ENCODE measurements at regions not wholly inside any gene's neighbourhood (a gene's known extent, or its start where the extent isn't known, plus 50 kb on each side); places are given as distances from the start of the nearest gene placed in this dataset.
"Not testable (repeated sequence)": the region's sequence is repeated elsewhere in the genome, so short reads cannot be mapped to it uniquely, and the experiment has no call there.

DNA sequence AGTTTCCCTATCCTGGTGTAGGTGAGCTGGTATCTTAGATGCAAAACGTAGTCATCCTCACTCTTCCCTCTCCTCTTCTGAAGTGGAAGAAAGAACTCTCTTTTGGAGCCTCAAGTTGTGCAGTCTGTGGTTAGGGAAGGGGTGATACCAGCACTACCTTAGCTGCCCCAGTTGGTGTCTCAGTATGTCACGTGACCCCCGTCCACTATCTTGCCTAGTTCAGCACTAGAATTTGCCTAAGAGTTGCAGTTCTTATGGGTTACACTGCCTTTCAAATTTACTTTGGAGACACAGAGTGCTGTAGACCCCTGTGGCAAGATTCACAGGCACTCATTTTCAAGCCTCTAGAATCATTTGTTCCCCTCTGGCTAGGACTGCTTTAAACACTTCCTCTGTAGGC is 322.8 kb upstream of the EDA2R start:
- ATAC-seq, result no peak
- intact Hi-C loops (cut with DNase I), result no loop called here
- Histone ChIP-seq H3K36me3 (replicated peaks in 1 of 2; ENCODE audit: insufficient read depth in 1 of 2, low read depth in 2 of 2) (no peaks in the 10 kb centered on the region), H3K27ac (no peak overlapping the region), H3K4me3 (no peak overlapping the region), H3K9me3 (no peaks in the 10 kb centered on the region), H3K27me3 (no peaks in the 10 kb centered on the region), H3K4me1 (no peaks in the 10 kb centered on the region)
- TF ChIP-seq POLR2A (IDR thresholded peaks at IDR 0.05), result no peak
- TF ChIP-seq, protein P1, sequence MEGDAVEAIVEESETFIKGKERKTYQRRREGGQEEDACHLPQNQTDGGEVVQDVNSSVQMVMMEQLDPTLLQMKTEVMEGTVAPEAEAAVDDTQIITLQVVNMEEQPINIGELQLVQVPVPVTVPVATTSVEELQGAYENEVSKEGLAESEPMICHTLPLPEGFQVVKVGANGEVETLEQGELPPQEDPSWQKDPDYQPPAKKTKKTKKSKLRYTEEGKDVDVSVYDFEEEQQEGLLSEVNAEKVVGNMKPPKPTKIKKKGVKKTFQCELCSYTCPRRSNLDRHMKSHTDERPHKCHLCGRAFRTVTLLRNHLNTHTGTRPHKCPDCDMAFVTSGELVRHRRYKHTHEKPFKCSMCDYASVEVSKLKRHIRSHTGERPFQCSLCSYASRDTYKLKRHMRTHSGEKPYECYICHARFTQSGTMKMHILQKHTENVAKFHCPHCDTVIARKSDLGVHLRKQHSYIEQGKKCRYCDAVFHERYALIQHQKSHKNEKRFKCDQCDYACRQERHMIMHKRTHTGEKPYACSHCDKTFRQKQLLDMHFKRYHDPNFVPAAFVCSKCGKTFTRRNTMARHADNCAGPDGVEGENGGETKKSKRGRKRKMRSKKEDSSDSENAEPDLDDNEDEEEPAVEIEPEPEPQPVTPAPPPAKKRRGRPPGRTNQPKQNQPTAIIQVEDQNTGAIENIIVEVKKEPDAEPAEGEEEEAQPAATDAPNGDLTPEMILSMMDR (IDR thresholded peaks at IDR 0.05), result no peak
- 47 to 54% methylated on average over 2 to 3 of the region's 3 CpGs for WGBS, 2 donors
- DNase-seq, result no peak

- H3K27ac ChIP-seq, result no peak overlapping the region
- H3K36me3 ChIP-seq (replicated peaks in 1 of 2; ENCODE audit: insufficient read depth in 1 of 2, low read depth in 2 of 2), result no peaks in the 10 kb centered on the region
- H3K27me3 ChIP-seq, result no peaks in the 10 kb centered on the region
- 71 to 84% methylated on average over 1 of the region's 1 CpG for WGBS, 2 donors
- no peaks in the 10 kb centered on the region for H3K4me1 ChIP-seq
- no peak overlapping the region for H3K4me3 ChIP-seq
- intact Hi-C loops (cut with DNase I), result no loop called here
- DNase-seq (no peak), ATAC-seq (no peak)
- TF ChIP-seq, protein P1 (IDR thresholded peaks at IDR 0.05), result no peak
- TF ChIP-seq POLR2A (IDR thresholded peaks at IDR 0.05), result no peak
- no peaks in the 10 kb centered on the region for H3K9me3 ChIP-seq
These were observed 292.8 kb upstream of the EDA2R start for GRCh38 chrX:66931713-66932112.

DNA sequence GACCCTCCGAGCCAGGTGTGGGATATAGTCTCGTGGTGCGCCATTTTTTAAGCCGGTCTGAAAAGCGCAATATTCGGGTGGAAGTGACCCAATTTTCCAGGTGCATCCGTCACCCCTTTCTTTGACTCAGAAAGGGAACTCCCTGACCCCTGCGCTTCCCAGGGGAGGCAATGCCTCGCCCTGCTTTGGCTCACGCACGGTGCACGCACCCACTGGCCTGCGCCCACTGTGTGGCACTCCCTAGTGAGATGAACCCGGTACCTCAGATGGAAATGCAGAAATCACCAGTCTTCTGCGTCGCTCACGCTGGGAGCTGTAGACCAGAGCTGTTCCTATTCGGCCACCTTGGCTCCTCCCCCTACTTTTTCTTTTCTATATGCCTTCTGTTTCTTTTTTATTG is 291.6 kb upstream of the EDA2R start:
- H3K4me1 ChIP-seq; intact Hi-C loops (cut with DNase I); H3K27me3 ChIP-seq; DNase-seq; H3K27ac ChIP-seq; ATAC-seq; H3K4me3 ChIP-seq; H3K9me3 ChIP-seq; H3K36me3 ChIP-seq (replicated peaks in 1 of 2; ENCODE audit: insufficient read depth in 1 of 2, low read depth in 2 of 2): not testable (repeated sequence)
- WGBS, 2 donors, result 78 to 90% methylated on average over 6 to 7 of the region's 18 CpGs

- 63 to 68% methylated on average over 1 of the region's 1 CpG for WGBS, 2 donors
- ATAC-seq (no peak), DNase-seq (no peak)
- no peaks in the 10 kb centered on the region for H3K36me3 ChIP-seq (replicated peaks in 1 of 2; ENCODE audit: insufficient read depth in 1 of 2, low read depth in 2 of 2)
- H3K9me3 ChIP-seq, result no peaks in the 10 kb centered on the region
- no peaks in the 10 kb centered on the region for H3K27me3 ChIP-seq
- no peak overlapping the region for H3K4me3 ChIP-seq
- no peak for TF ChIP-seq POLR2A (IDR thresholded peaks at IDR 0.05)
- TF ChIP-seq, protein P1 (IDR thresholded peaks at IDR 0.05), result no peak
- H3K4me1 ChIP-seq, result no peaks in the 10 kb centered on the region
- intact Hi-C loops (cut with DNase I), result no loop called here
- H3K27ac ChIP-seq, result no peak overlapping the region
These were observed 281.4 kb upstream of the EDA2R start for GRCh38 chrX:66920296-66920695.

DNA sequence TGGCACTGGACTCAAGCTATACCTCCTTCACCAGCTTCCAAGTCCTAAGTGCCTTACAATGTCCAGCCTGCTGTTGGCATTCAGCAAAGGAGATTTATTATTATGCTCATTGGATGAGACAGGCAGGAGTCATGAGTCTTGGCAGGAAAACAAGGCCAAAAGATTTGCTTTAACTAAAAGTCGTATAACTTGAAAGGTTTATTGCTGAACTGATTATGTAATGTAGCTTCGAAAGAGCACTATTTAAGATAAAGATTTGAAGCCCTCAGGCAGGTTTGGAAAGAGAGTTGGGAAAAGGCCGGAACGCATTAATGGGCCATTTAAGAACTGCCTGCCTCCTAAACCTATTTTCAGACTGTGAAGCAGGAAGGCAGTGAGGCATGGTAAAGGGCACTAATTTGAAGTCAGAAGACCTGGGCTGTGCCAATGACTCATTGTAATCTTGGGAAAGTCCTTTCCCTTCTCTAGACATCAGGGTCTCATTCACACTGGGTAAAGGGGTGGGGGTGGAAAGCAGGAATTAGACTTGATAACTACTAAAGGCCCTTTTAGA is 280.5 kb upstream of the EDA2R start:
- no peak overlapping the region for H3K27ac ChIP-seq
- intact Hi-C loops (cut with DNase I), result no loop called here
- TF ChIP-seq POLR2A (IDR thresholded peaks at IDR 0.05), result no peak
- TF ChIP-seq, protein P1 (IDR thresholded peaks at IDR 0.05), result no peak
- H3K36me3 ChIP-seq (replicated peaks in 1 of 2; ENCODE audit: insufficient read depth in 1 of 2, low read depth in 2 of 2), result no peaks in the 10 kb centered on the region
- 58 to 61% methylated on average over 4 of the region's 4 CpGs for WGBS, 2 donors
- no peak overlapping the region for H3K4me3 ChIP-seq
- DNase-seq (no peak), ATAC-seq (no peak)
- H3K27me3 ChIP-seq, result no peaks in the 10 kb centered on the region
- H3K9me3 ChIP-seq, result no peaks in the 10 kb centered on the region
- no peaks in the 10 kb centered on the region for H3K4me1 ChIP-seq

Measured in body of pancreas (tissue), 4 donors.